ENCODE measurements at regions not wholly inside any gene's neighbourhood (a gene's known extent, or its start where the extent isn't known, plus 50 kb on each side); places are given as distances from the start of the nearest gene placed in this dataset.
"Not testable (repeated sequence)": the region's sequence is repeated elsewhere in the genome, so short reads cannot be mapped to it uniquely, and the experiment has no call there.

- not testable (repeated sequence) for DNase-seq (ENCODE audit: extremely low spot score, unreplicated experiment); H3K27ac Mint-ChIP-seq; H3K36me3 Mint-ChIP-seq; H3K4me1 Mint-ChIP-seq (ENCODE audit: unreplicated experiment); H3K9me3 Mint-ChIP-seq; H3K27me3 Mint-ChIP-seq; H3K4me3 Mint-ChIP-seq
- TF ChIP-seq, protein P1, sequence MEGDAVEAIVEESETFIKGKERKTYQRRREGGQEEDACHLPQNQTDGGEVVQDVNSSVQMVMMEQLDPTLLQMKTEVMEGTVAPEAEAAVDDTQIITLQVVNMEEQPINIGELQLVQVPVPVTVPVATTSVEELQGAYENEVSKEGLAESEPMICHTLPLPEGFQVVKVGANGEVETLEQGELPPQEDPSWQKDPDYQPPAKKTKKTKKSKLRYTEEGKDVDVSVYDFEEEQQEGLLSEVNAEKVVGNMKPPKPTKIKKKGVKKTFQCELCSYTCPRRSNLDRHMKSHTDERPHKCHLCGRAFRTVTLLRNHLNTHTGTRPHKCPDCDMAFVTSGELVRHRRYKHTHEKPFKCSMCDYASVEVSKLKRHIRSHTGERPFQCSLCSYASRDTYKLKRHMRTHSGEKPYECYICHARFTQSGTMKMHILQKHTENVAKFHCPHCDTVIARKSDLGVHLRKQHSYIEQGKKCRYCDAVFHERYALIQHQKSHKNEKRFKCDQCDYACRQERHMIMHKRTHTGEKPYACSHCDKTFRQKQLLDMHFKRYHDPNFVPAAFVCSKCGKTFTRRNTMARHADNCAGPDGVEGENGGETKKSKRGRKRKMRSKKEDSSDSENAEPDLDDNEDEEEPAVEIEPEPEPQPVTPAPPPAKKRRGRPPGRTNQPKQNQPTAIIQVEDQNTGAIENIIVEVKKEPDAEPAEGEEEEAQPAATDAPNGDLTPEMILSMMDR (conservative IDR thresholded peaks at IDR 0.05), result peak; percentile 67
These were observed 215.0 kb downstream of the CDRT15L2 start for GRCh38 chr17:20794532-20794931.

DNA sequence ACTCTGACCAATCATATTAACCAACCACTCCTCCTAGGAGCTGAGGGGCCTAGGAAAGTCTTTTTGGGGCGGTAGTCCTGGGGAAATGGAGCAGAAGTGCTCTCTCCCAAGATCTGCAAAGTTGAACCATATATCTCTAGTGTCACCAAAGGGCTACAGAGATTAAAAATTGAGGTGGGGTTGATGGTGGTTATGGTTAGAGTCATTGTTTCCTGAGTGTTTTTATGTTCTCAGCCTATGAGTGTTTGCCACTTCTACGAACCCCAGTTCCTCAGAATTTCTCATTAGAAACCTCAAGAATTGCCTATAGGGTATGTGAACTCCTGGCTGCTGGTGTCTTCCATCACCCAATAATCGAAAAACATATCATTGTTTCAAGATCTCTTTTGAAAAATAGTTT is 217.8 kb downstream of the CDRT15L2 start:
- H3K36me3 Mint-ChIP-seq, result no peaks in the 10 kb centered on the region
- H3K9me3 Mint-ChIP-seq, result no peaks in the 10 kb centered on the region
- no peak overlapping the region for H3K27ac Mint-ChIP-seq
- H3K4me3 Mint-ChIP-seq, result no peak overlapping the region
- H3K27me3 Mint-ChIP-seq, result no peaks in the 10 kb centered on the region
- no peak for DNase-seq (ENCODE audit: extremely low spot score, unreplicated experiment)
- TF ChIP-seq, protein P1 (conservative IDR thresholded peaks at IDR 0.05), result no peak
- no peaks in the 10 kb centered on the region for H3K4me1 Mint-ChIP-seq (ENCODE audit: unreplicated experiment)

- DNase-seq (ENCODE audit: extremely low spot score, unreplicated experiment), result no peak
- Mint-ChIP-seq H3K9me3 (no peaks in the 10 kb centered on the region), H3K4me1 (ENCODE audit: unreplicated experiment) (no peaks in the 10 kb centered on the region), H3K27ac (no peak overlapping the region), H3K36me3 (no peaks in the 10 kb centered on the region), H3K4me3 (no peak overlapping the region), H3K27me3 (no peaks in the 10 kb centered on the region)
- TF ChIP-seq, protein P1 (conservative IDR thresholded peaks at IDR 0.05), result no peak
These were observed 220.6 kb downstream of the CDRT15L2 start for GRCh38 chr17:20800146-20800545.

- Mint-ChIP-seq H3K27ac (no peak overlapping the region), H3K9me3 (no peaks in the 10 kb centered on the region), H3K27me3 (no peaks in the 10 kb centered on the region), H3K36me3 (no peaks in the 10 kb centered on the region), H3K4me1 (ENCODE audit: unreplicated experiment) (no peaks in the 10 kb centered on the region), H3K4me3 (no peak overlapping the region)
- TF ChIP-seq, protein P1 (conservative IDR thresholded peaks at IDR 0.05), result no peak
- DNase-seq (ENCODE audit: extremely low spot score, unreplicated experiment), result no peak
These were observed 226.2 kb downstream of the CDRT15L2 start for GRCh38 chr17:20805751-20806150.

DNA sequence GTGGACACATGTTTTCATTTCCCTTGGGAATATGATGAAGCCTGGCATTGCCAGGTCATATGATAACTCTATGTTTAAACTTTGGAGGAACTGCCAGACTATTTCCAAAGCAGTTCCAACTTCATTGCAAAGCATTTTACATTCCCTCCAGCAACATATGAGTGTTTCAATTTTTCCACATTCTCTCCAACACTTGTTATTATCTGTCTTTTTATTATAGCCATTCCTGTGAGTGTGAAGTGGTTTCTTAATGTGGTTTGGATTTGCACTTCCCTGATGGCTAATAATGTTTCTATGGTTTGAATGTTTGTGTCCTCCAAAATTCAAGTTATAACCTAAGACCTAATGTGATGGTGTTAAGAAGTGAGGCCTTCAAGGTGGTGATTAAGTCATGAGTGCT is 228.0 kb downstream of the CDRT15L2 start:
- H3K9me3 Mint-ChIP-seq; H3K4me3 Mint-ChIP-seq; H3K4me1 Mint-ChIP-seq (ENCODE audit: unreplicated experiment); H3K27ac Mint-ChIP-seq; H3K36me3 Mint-ChIP-seq; DNase-seq (ENCODE audit: extremely low spot score, unreplicated experiment); H3K27me3 Mint-ChIP-seq: not testable (repeated sequence)

- H3K9me3 Mint-ChIP-seq; H3K4me1 Mint-ChIP-seq (ENCODE audit: unreplicated experiment); H3K27me3 Mint-ChIP-seq; H3K36me3 Mint-ChIP-seq; H3K27ac Mint-ChIP-seq; H3K4me3 Mint-ChIP-seq; DNase-seq (ENCODE audit: extremely low spot score, unreplicated experiment): not testable (repeated sequence)
These were observed 227.4 kb downstream of the USP22 start for GRCh38 chr17:20815410-20815809.

- no peak overlapping the region for H3K27ac Mint-ChIP-seq
- TF ChIP-seq, protein P1 (conservative IDR thresholded peaks at IDR 0.05), result no peak
- peaks cover 6% of the 10 kb centered on the region for H3K4me1 Mint-ChIP-seq (ENCODE audit: unreplicated experiment)
- no peaks in the 10 kb centered on the region for H3K36me3 Mint-ChIP-seq
- no peaks in the 10 kb centered on the region for H3K27me3 Mint-ChIP-seq
- H3K4me3 Mint-ChIP-seq, result no peak overlapping the region
- no peaks in the 10 kb centered on the region for H3K9me3 Mint-ChIP-seq
- DNase-seq (ENCODE audit: extremely low spot score, unreplicated experiment), result no peak
These were observed 218.9 kb downstream of the USP22 start for GRCh38 chr17:20823905-20824304.

Measured in type B pancreatic cell (in vitro differentiated cells).